Stomach (tissue), 4 donors: ENCODE measurements at regions not wholly inside any gene's neighbourhood (a gene's known extent, or its start where the extent isn't known, plus 50 kb on each side); places are given as distances from the start of the nearest gene placed in this dataset.

Experiments
- CTCF ChIP-seq, 7 experiments: fragments of 450-650 bp in 4 of 7; fragments of 200-600 bp in 3 of 7; sonication (generic) in 3 of 7; IDR thresholded peaks; one replicate each; pipeline ENCODE4 v1.5.1; 2016 to 2019; ENCODE audit warnings: antibody characterized with exemption in 7 of 7, control low read depth in 2 of 7, mild to moderate bottlenecking in 1 of 7
- POLR2AphosphoS5 ChIP-seq, 3 donors: sonication (generic); formaldehyde crosslinking; IDR thresholded peaks; one replicate each; pipeline ENCODE4 v1.6.1; 2016; ENCODE audit warnings: antibody characterized with exemption in 3 of 3

DNA sequence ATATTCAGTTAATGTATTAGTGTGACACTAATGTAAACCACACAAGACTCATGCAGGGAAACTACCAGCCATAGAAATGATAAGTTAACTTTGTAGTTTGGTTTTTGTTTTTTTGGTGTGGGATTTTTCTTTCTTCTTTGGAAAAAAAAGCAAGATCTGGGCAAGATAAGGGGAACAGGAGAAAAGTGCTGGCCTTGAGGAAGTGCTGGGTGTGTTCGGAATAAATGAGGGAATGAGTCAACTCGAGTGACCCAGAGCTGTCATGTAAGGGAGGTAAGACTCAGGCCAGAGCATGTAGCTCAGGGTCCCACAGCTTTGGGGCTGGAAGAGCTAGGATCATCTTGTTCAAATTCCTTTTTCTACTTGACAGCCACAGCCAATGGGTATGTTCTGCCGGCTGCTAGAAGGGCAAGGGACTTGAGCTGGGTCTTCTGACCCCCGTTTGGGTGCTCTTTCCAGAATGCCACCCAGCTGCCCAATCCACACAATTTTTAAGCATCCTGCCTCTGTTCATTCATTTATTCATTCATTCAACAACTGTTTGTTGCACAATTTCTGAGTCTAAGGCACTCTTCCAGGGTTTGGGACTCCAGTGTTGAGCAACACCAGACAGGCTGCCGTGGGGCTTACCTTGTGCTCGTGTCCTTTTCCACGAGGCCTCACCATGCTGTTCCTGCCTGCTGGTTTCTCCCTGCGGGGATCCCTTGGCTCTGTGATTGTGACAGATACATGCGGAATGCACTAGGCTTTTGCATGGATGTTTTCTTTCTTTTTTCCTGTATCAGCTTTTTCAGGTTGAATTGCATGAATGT is 54.5 kb downstream of the CLDN34 start:
- TF ChIP-seq CTCF (IDR thresholded peaks at IDR 0.05) = no peak
- TF ChIP-seq POLR2AphosphoS5 (IDR thresholded peaks at IDR 0.05) = no peak
